HepG2 (cell line): ENCODE measurements at regions not wholly inside any gene's neighbourhood (a gene's known extent, or its start where the extent isn't known, plus 50 kb on each side); places are given as distances from the start of the nearest gene placed in this dataset.

Source experiments
- ATAC-seq: fragments of 200-7000 bp; cut with Tn5 transposase; 3 replicates; pipeline ENCODE4 v1.9.1; 2020; ENCODE audit warnings: mild to moderate bottlenecking, moderate library complexity
- BruUV-seq: library from RNA; stranded (reverse); fragments of 400-500 nt; replicated peaks from 2 replicates; lab custom pipeline; 2021; lab: Mats Ljungman, UMichigan
- CTCF ChIA-PET: fragments of 300-600 bp; formaldehyde crosslinking; extraction: SDS; loops from one replicate; lab custom pipeline; 2021; ENCODE audit warnings: low total read pairs, inconsistent platforms, low intra/inter-chr PET ratio; lab: Yijun Ruan, JAX
- POLR2A ChIA-PET: fragments of 350-600 bp; sonication (Branson Sonifier 250); formaldehyde crosslinking; loops from one replicate; lab custom pipeline; 2020; ENCODE audit warnings: antibody characterized with exemption, inconsistent platforms; lab: Yijun Ruan, JAX
- DNase-seq: peaks from one replicate; pipeline ENCODE4 v3.0.0-alpha.2; 2015; ENCODE audit warnings: low spot score
- FAIRE-seq: peaks from 3 replicates; lab custom pipeline; 2011; peaks lifted over from hg19 to GRCh38; lab: Jason Lieb, UNC
- H2AFZ ChIP-seq: one replicate; pipeline ENCODE4 v1.6.1; 2011; ENCODE audit warnings: low read length, inconsistent platforms
- H3K27ac ChIP-seq: fragments of 300-600 bp; 3 replicates; pipeline ENCODE4 v1.8.0; 2011; ENCODE audit warnings: mixed run types, mild to moderate bottlenecking, mixed read lengths, low read length, inconsistent platforms; ENCODE audit not compliant: insufficient read depth; ENCODE audit errors: extremely low read length
- H3K27me3 ChIP-seq, 2 experiments: fragments of 200-600 bp in 1 of 2; 2 replicates in 1 of 2; 3 replicates in 1 of 2; pipeline versions ENCODE4 v1.6.0 to v1.8.0; 2011; ENCODE audit warnings: low read length in 2 of 2, mild to moderate bottlenecking in 2 of 2, moderate library complexity in 2 of 2, inconsistent platforms in 1 of 2; ENCODE audit not compliant: insufficient read depth in 2 of 2, control insufficient read depth in 1 of 2
- H3K36me3 ChIP-seq, 2 experiments: fragments of 200-600 bp in 1 of 2; replicated peaks in 1 of 2; 2 replicates in 1 of 2; 3 replicates in 1 of 2; pipeline versions ENCODE4 v1.5.1 to v1.8.0; 2011; ENCODE audit warnings: low read length in 2 of 2, inconsistent platforms in 1 of 2; ENCODE audit not compliant: insufficient read depth in 2 of 2, control insufficient read depth in 1 of 2
- H3K4me1 ChIP-seq: 2 replicates; pipeline ENCODE4 v1.5.1; 2012; ENCODE audit warnings: low read length, inconsistent platforms; ENCODE audit not compliant: insufficient read depth
- H3K4me2 ChIP-seq: 2 replicates; pipeline ENCODE4 v1.6.0; 2011; ENCODE audit warnings: low read depth, low read length, inconsistent platforms
- H3K4me3 ChIP-seq, 3 experiments: fragments of 200-600 bp in 1 of 3; sonication (generic), shearing (Covaris generic) in 1 of 3; replicated peaks in 1 of 3; 2 replicates each; pipeline ENCODE4 v1.5.1; 2011 to 2016; ENCODE audit warnings: low read length in 3 of 3, inconsistent platforms in 2 of 3, low read depth in 2 of 3, mild to moderate bottlenecking in 2 of 3, control low read depth in 1 of 3, mixed read lengths in 1 of 3; ENCODE audit not compliant: insufficient read depth in 1 of 3
- H3K79me2 ChIP-seq: one replicate; pipeline ENCODE4 v1.6.1; 2011; ENCODE audit warnings: low read length, inconsistent platforms; ENCODE audit not compliant: insufficient read depth
- H3K9ac ChIP-seq: 2 replicates; pipeline ENCODE4 v1.6.0; 2011; ENCODE audit warnings: mild to moderate bottlenecking, low read depth, low read length, inconsistent platforms; ENCODE audit not compliant: insufficient read depth
- H3K9me3 ChIP-seq: 2 replicates; pipeline ENCODE4 v1.5.1; 2012; ENCODE audit warnings: mild to moderate bottlenecking, low read length
- H4K20me1 ChIP-seq: 2 replicates; pipeline ENCODE4 v1.6.0; 2011; ENCODE audit warnings: inconsistent platforms, mild to moderate bottlenecking, low read length, moderate library complexity; ENCODE audit not compliant: insufficient read depth
- CBX1 ChIP-seq: IDR thresholded peaks from one replicate; pipeline ENCODE4 v1.6.1; 2016; ENCODE audit warnings: antibody characterized with exemption, low read depth
- CEBPB ChIP-seq: IDR thresholded peaks from 2 replicates; pipeline ENCODE4 v1.6.1; 2011; ENCODE audit warnings: low read depth, low read length, improper control_type of control experiment, borderline replicate concordance
- ETV6 ChIP-seq: sonication (generic); formaldehyde crosslinking; conservative IDR thresholded peaks from 2 replicates; pipeline ENCODE4 v1.4.0; 2020; ENCODE audit warnings: missing genetic modification reagents
- GPBP1L1 ChIP-seq: sonication (generic); formaldehyde crosslinking; IDR thresholded peaks from 2 replicates; pipeline ENCODE4 v1.5.0; 2020; ENCODE audit warnings: mild to moderate bottlenecking, missing genetic modification reagents
- HNRNPUL1 ChIP-seq: fragments of 200-400 bp; formaldehyde crosslinking; IDR thresholded peaks from 2 replicates; pipeline ENCODE4 v1.6.1; 2017; ENCODE audit warnings: low read depth, mild to moderate bottlenecking, low read length, moderate library complexity
- HOXA9 ChIP-seq: sonication (generic); formaldehyde crosslinking; IDR thresholded peaks from 2 replicates; pipeline ENCODE4 v1.8.1; 2022; ENCODE audit warnings: missing genetic modification reagents, mild to moderate bottlenecking, moderate library complexity, borderline replicate concordance
- KDM5A ChIP-seq: fragments of 200-600 bp; sonication (generic); IDR thresholded peaks from 2 replicates; pipeline ENCODE4 v1.7.0; 2018; ENCODE audit warnings: antibody characterized with exemption, mild to moderate bottlenecking, low read length, borderline replicate concordance
- KLF12 ChIP-seq: sonication (generic); formaldehyde crosslinking; IDR thresholded peaks from 2 replicates; pipeline ENCODE4 v1.4.0; 2020; ENCODE audit warnings: missing genetic modification reagents, borderline replicate concordance
- MXD4 ChIP-seq: IDR thresholded peaks from 2 replicates; pipeline ENCODE4 v1.6.1; 2016; ENCODE audit warnings: mild to moderate bottlenecking, missing biosample characterization, missing genetic modification reagents
- NCOA2 ChIP-seq: sonication (generic); formaldehyde crosslinking; IDR thresholded peaks from 2 replicates; pipeline ENCODE4 v1.8.0; 2022; ENCODE audit warnings: inconsistent platforms
- NR2F1 ChIP-seq, 2 experiments: fragments of 450-650 bp in 1 of 2; formaldehyde crosslinking in 1 of 2; IDR thresholded peaks; 2 replicates each; pipeline versions ENCODE4 v1.5.0 to v1.6.1; 2016 to 2020; ENCODE audit warnings: mild to moderate bottlenecking in 1 of 2, missing compliant biosample characterization in 1 of 2, missing genetic modification reagents in 1 of 2, moderate library complexity in 1 of 2
- SALL1 ChIP-seq: sonication (generic); formaldehyde crosslinking; IDR thresholded peaks from 2 replicates; pipeline ENCODE4 v1.8.0; 2022; ENCODE audit warnings: mild to moderate bottlenecking, missing genetic modification reagents
- WIZ ChIP-seq: sonication (generic); formaldehyde crosslinking; IDR thresholded peaks from 2 replicates; pipeline ENCODE4 v1.5.1; 2020; ENCODE audit warnings: mild to moderate bottlenecking, missing genetic modification reagents
- ZNF281 ChIP-seq: sonication (generic); formaldehyde crosslinking; IDR thresholded peaks from 2 replicates; pipeline ENCODE4 v1.4.0; 2020; ENCODE audit warnings: missing genetic modification reagents, borderline replicate concordance
- ZNF75D ChIP-seq: sonication (generic); formaldehyde crosslinking; IDR thresholded peaks from 2 replicates; pipeline ENCODE4 v1.8.1; 2023; ENCODE audit warnings: missing genetic modification reagents, mild to moderate bottlenecking, borderline replicate concordance
- in situ Hi-C: cut with HindIII; loops from 2 replicates; pipeline ENCODE4 v1.10.0; 2017; ENCODE audit warnings: low pct_unique_long_range_greater_than_20kb; ENCODE audit not compliant: extremely low pct_ligation_motif_present
- intact Hi-C: fragments of 100-400 bp; cut with micrococcal nuclease; formaldehyde crosslinking; loops from one replicate; pipeline ENCODE4 v1.10.0; 2022; ENCODE audit not compliant: unreplicated experiment
- TF ChIP-seq, protein P1 (sequence below): sonication (generic); formaldehyde crosslinking; IDR thresholded peaks from 2 replicates; pipeline ENCODE4 v1.9.0; 2021; ENCODE audit warnings: missing genetic modification reagents, borderline replicate concordance
- TF ChIP-seq, protein P2 (sequence below): sonication (generic); formaldehyde crosslinking; IDR thresholded peaks from 2 replicates; pipeline ENCODE4 v1.5.1; 2020; ENCODE audit warnings: mild to moderate bottlenecking, missing genetic modification reagents, moderate library complexity
- TF ChIP-seq, protein P3 (sequence below): sonication (generic); formaldehyde crosslinking; IDR thresholded peaks from 2 replicates; pipeline ENCODE4 v1.5.0; 2020; ENCODE audit warnings: missing genetic modification reagents

- TF ChIP-seq GPBP1L1 (CRISPR knock-in tag) (no peak), HNRNPUL1 (no peak), KLF12 (CRISPR knock-in tag) (no peak), CEBPB (no peak), KDM5A (no peak), MXD4 (CRISPR knock-in tag) (no peak), WIZ (no peak), SALL1 (no peak)
- TF ChIP-seq, protein P1, sequence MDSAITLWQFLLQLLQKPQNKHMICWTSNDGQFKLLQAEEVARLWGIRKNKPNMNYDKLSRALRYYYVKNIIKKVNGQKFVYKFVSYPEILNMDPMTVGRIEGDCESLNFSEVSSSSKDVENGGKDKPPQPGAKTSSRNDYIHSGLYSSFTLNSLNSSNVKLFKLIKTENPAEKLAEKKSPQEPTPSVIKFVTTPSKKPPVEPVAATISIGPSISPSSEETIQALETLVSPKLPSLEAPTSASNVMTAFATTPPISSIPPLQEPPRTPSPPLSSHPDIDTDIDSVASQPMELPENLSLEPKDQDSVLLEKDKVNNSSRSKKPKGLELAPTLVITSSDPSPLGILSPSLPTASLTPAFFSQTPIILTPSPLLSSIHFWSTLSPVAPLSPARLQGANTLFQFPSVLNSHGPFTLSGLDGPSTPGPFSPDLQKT (CRISPR knock-in tag), result no peak
These were observed 525.4 kb downstream of the PIK3C3 start (continued) for GRCh38 chr18:42480441-42480840.

DNA sequence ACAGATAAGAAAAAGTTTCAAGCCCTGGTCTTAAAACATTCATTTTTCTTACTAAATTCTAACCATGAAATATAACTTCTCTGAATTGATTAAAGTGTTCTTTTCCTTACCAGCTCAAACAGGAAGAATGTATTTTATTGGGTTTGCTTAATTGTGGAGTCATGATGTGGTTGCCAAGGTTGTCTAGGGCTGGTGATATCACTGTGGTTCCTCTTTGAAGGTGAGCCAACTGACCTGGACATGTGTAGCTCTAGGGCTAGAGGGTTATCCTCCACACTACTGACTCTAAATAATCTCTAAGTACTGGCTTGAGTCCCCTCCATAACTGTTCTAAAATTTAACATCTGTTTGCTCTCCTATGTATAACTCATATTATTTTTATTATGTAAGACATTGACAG, 529.6 kb downstream of the PIK3C3 start:
- intact Hi-C loops (no loop called here), in situ Hi-C loops (no loop called here)
- ChIA-PET POLR2A (no interaction called here), CTCF (no interaction called here)
- Histone ChIP-seq H3K36me3 (no peaks in the 10 kb centered on the region), H3K27ac (no peak overlapping the region), H3K9ac (no peak overlapping the region), H3K79me2 (no peaks in the 10 kb centered on the region), H3K4me1 (no peaks in the 10 kb centered on the region), H3K4me2 (no peak overlapping the region), H3K9me3 (peaks cover 41% of the 10 kb centered on the region), H3K27me3 (no peaks in the 10 kb centered on the region), H3K4me3 (no peak overlapping the region), H2AFZ (no peak overlapping the region), H4K20me1 (no peaks in the 10 kb centered on the region)
- no TSS peak for BruUV-seq
- DNase-seq (no peak), ATAC-seq (no peak), FAIRE-seq (no peak)
- no peak for TF ChIP-seq HOXA9 (CRISPR knock-in tag)
- no peak for TF ChIP-seq CBX1
- TF ChIP-seq, protein P2, sequence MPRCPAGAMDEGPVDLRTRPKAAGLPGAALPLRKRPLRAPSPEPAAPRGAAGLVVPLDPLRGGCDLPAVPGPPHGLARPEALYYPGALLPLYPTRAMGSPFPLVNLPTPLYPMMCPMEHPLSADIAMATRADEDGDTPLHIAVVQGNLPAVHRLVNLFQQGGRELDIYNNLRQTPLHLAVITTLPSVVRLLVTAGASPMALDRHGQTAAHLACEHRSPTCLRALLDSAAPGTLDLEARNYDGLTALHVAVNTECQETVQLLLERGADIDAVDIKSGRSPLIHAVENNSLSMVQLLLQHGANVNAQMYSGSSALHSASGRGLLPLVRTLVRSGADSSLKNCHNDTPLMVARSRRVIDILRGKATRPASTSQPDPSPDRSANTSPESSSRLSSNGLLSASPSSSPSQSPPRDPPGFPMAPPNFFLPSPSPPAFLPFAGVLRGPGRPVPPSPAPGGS (CRISPR knock-in tag), result no peak
- TF ChIP-seq NCOA2, result no peak
- TF ChIP-seq, protein P3, sequence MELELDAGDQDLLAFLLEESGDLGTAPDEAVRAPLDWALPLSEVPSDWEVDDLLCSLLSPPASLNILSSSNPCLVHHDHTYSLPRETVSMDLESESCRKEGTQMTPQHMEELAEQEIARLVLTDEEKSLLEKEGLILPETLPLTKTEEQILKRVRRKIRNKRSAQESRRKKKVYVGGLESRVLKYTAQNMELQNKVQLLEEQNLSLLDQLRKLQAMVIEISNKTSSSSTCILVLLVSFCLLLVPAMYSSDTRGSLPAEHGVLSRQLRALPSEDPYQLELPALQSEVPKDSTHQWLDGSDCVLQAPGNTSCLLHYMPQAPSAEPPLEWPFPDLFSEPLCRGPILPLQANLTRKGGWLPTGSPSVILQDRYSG (CRISPR knock-in tag), result no peak
- no peak for TF ChIP-seq ZNF281 (CRISPR knock-in tag)
- TF ChIP-seq ZNF75D (CRISPR knock-in tag), result no peak
- no peak for TF ChIP-seq ETV6 (CRISPR knock-in tag)
- no peak for TF ChIP-seq NR2F1 (CRISPR knock-in tag; IDR thresholded peaks at IDR 0.05)
